ENCODE measurements at regions not wholly inside any gene's neighbourhood (a gene's known extent, or its start where the extent isn't known, plus 50 kb on each side); places are given as distances from the start of the nearest gene placed in this dataset.

DNA sequence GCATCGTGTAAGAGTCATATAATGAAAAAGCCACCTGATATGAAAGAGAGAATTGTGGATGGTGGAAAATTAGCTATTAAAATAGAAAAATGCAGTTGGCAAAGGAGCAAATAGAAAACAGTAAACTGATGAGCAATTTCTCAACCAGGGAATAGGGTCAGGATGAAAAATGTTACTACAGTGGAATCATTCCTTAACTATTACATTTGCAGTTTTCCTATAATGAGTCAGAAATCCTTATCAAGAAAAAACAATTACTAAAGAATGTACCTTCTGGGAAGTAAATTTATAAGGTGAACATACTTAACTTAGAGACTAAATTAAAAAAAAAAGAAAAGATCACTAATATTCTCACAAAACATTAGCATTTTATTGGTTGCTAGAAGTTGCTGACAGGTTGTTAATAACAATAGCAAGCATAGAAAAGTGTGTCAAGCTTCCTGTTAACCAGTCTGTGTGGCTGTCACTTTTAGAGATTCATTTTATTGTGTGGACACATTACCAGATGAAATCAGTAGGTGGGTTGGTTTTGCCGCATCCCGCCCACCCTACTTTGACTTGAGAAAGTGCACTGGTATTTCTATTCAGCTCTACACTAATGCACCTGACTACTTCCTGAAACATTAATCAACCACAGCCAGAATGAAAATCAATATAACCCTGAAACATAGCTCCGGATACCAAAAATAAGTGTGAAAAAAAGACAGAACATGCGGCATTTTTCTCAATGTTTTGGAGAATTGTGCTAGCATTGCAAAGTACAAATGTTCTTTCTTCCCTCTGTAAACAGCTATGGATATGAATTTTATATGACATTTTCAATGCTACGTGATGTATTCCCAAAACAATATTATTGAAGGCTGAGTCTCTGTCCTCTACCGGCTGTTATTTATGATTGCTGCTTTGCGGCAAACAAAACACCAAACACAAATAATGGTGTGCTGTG lies 576.7 kb downstream of the SLC16A7 start:
- no peak overlapping the region for H3K4ac ChIP-seq (ENCODE audit: low read depth, low read length)
- no peaks in the 10 kb centered on the region for H3K4me1 ChIP-seq (ENCODE audit: control insufficient read depth, low read depth, low read length)
- no peak overlapping the region for H3K56ac ChIP-seq (ENCODE audit: low read length)
- no peak overlapping the region for H3K23ac ChIP-seq (ENCODE audit: low read length)
- H3K18ac ChIP-seq (ENCODE audit: low read length) = no peak overlapping the region
- H3K9ac ChIP-seq (ENCODE audit: low read length) = no peak overlapping the region
- no peaks in the 10 kb centered on the region for H3K79me1 ChIP-seq (ENCODE audit: low read length)
- no peak overlapping the region for H2AK5ac ChIP-seq (ENCODE audit: low read length)
- DNase-seq = no peak
- H3K79me2 ChIP-seq (ENCODE audit: control insufficient read depth, insufficient read depth, low read length) = no peaks in the 10 kb centered on the region
- no peak overlapping the region for H3K4me2 ChIP-seq (ENCODE audit: low read length)
- no peak overlapping the region for H3K27ac ChIP-seq (ENCODE audit: low read depth, low read length)
- H2BK15ac ChIP-seq (replicated peaks; ENCODE audit: low read depth) = no peak overlapping the region
- no peak overlapping the region for H4K8ac ChIP-seq (ENCODE audit: low read depth, low read length)
- no peak overlapping the region for H3K4me3 ChIP-seq (ENCODE audit: low read length)
- H3K36me3 ChIP-seq (ENCODE audit: control insufficient read depth, insufficient read depth, low read length) = no peaks in the 10 kb centered on the region
- no peaks in the 10 kb centered on the region for H3K27me3 ChIP-seq (ENCODE audit: insufficient read depth, low read length, poor library complexity)
- no CpG with 5 or more reads among the region's 8 CpGs for WGBS (ENCODE audit: extremely low coverage, insufficient coverage, low lambda C conversion rate)
- no peak overlapping the region for H2BK120ac ChIP-seq (ENCODE audit: low read depth, low read length)
- no peak overlapping the region for H4K5ac ChIP-seq (ENCODE audit: low read length)
- no peak overlapping the region for H2BK5ac ChIP-seq (ENCODE audit: low read length)

DNA sequence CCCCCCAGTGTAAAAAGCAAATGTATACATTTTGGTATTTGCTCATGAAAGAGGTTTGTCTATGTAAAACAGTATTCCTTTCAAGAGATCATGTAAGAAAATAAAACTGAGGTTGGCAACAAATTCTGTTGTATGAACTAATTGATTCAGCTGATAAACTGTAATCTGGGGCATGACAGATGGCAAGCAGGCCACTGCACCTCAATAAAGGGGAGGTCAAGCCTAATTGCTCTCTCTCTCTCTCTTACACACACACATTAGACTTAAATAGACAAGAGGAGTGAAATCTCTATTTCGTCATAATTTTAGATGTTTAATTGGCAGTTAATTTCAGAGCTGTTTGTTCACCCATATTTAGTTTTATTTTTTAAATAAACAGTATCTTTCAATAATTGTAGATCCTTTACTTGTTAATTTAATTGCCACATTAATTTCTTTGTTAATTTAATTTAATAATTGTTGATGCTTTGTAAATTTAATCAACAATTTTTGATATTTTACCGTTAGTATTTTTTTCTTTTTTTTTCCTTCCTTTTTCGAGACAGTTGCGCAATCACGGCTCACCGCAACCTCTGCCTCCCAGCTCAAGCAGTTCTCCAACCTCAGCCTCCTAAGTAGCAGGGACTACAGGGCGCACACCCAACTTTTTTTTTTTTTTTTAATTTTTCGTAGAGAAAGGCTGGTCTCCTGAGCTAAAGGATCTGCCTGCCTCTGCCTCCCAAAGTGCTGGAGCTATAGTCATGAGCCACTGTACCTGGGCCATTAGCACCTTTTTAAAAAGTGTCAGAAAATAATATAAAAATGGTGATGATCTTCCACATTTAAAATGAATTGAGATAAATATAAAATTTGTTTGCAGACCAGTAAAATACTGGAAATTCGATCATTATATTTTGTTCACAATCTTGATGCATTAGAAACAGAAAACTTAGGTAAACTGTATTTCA lies 577.7 kb downstream of the SLC16A7 start:
- Histone ChIP-seq H3K18ac (ENCODE audit: low read length) (no peak overlapping the region), H3K27ac (ENCODE audit: low read depth, low read length) (no peak overlapping the region), H3K4me3 (ENCODE audit: low read length) (no peak overlapping the region), H3K56ac (ENCODE audit: low read length) (no peak overlapping the region), H3K27me3 (ENCODE audit: insufficient read depth, low read length, poor library complexity) (no peaks in the 10 kb centered on the region), H4K5ac (ENCODE audit: low read length) (no peak overlapping the region), H3K23ac (ENCODE audit: low read length) (no peak overlapping the region), H2BK120ac (ENCODE audit: low read depth, low read length) (no peak overlapping the region), H3K36me3 (ENCODE audit: control insufficient read depth, insufficient read depth, low read length) (no peaks in the 10 kb centered on the region), H2AK5ac (ENCODE audit: low read length) (no peak overlapping the region), H3K79me2 (ENCODE audit: control insufficient read depth, insufficient read depth, low read length) (no peaks in the 10 kb centered on the region), H3K4me2 (ENCODE audit: low read length) (no peak overlapping the region), H3K4me1 (ENCODE audit: control insufficient read depth, low read depth, low read length) (no peaks in the 10 kb centered on the region), H2BK5ac (ENCODE audit: low read length) (no peak overlapping the region), H3K4ac (ENCODE audit: low read depth, low read length) (no peak overlapping the region), H2BK15ac (replicated peaks; ENCODE audit: low read depth) (no peak overlapping the region), H4K8ac (ENCODE audit: low read depth, low read length) (no peak overlapping the region), H3K79me1 (ENCODE audit: low read length) (no peaks in the 10 kb centered on the region), H3K9ac (ENCODE audit: low read length) (no peak overlapping the region)
- no CpG with 5 or more reads among the region's 9 CpGs for WGBS (ENCODE audit: extremely low coverage, insufficient coverage, low lambda C conversion rate)
- DNase-seq = no peak

GRCh38 chr12:60174476-60174875 lies 578.6 kb downstream of the SLC16A7 start:
- no peak overlapping the region for H3K9ac ChIP-seq (ENCODE audit: low read length)
- no peaks in the 10 kb centered on the region for H3K36me3 ChIP-seq (ENCODE audit: control insufficient read depth, insufficient read depth, low read length)
- H3K79me1 ChIP-seq (ENCODE audit: low read length) = no peaks in the 10 kb centered on the region
- no peak overlapping the region for H3K56ac ChIP-seq (ENCODE audit: low read length)
- no peak overlapping the region for H3K27ac ChIP-seq (ENCODE audit: low read depth, low read length)
- H2BK120ac ChIP-seq (ENCODE audit: low read depth, low read length) = no peak overlapping the region
- no peak overlapping the region for H4K5ac ChIP-seq (ENCODE audit: low read length)
- H3K23ac ChIP-seq (ENCODE audit: low read length) = no peak overlapping the region
- H3K4me2 ChIP-seq (ENCODE audit: low read length) = no peak overlapping the region
- no peaks in the 10 kb centered on the region for H3K79me2 ChIP-seq (ENCODE audit: control insufficient read depth, insufficient read depth, low read length)
- no peak overlapping the region for H2BK15ac ChIP-seq (replicated peaks; ENCODE audit: low read depth)
- no peak overlapping the region for H4K8ac ChIP-seq (ENCODE audit: low read depth, low read length)
- H3K18ac ChIP-seq (ENCODE audit: low read length) = no peak overlapping the region
- no peak overlapping the region for H2AK5ac ChIP-seq (ENCODE audit: low read length)
- no peak for DNase-seq
- no peak overlapping the region for H2BK5ac ChIP-seq (ENCODE audit: low read length)
- H3K4me1 ChIP-seq (ENCODE audit: control insufficient read depth, low read depth, low read length) = no peaks in the 10 kb centered on the region
- H3K4me3 ChIP-seq (ENCODE audit: low read length) = no peak overlapping the region
- no peak overlapping the region for H3K4ac ChIP-seq (ENCODE audit: low read depth, low read length)
- H3K27me3 ChIP-seq (ENCODE audit: insufficient read depth, low read length, poor library complexity) = no peaks in the 10 kb centered on the region

DNA sequence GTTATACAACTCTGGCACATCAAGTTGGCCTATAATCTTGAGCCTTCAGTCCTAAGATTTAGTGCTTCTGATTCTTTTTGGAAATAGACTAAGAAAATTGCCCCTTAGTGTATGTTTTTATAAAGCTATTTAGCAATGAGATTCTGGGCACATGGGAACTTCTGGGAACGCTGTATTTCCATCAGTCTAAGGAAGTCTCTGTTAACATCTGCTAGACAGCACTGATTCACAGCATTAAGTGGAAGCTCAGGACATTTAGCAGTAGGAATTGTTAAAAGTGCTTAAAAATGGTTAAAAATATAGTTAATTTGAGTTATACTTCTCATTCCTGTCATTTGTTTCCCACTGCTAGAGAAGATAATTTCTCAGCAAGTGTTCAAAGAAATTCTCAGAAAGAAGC lies 579.1 kb downstream of the SLC16A7 start:
- Histone ChIP-seq H4K5ac (ENCODE audit: low read length) (no peak overlapping the region), H3K4ac (ENCODE audit: low read depth, low read length) (no peak overlapping the region), H3K56ac (ENCODE audit: low read length) (no peak overlapping the region), H2BK5ac (ENCODE audit: low read length) (no peak overlapping the region), H2BK15ac (replicated peaks; ENCODE audit: low read depth) (no peak overlapping the region), H3K18ac (ENCODE audit: low read length) (no peak overlapping the region), H3K79me2 (ENCODE audit: control insufficient read depth, insufficient read depth, low read length) (no peaks in the 10 kb centered on the region), H3K23ac (ENCODE audit: low read length) (no peak overlapping the region), H3K9ac (ENCODE audit: low read length) (no peak overlapping the region), H3K4me1 (ENCODE audit: control insufficient read depth, low read depth, low read length) (no peaks in the 10 kb centered on the region), H3K27me3 (ENCODE audit: insufficient read depth, low read length, poor library complexity) (no peaks in the 10 kb centered on the region), H3K4me2 (ENCODE audit: low read length) (no peak overlapping the region), H3K27ac (ENCODE audit: low read depth, low read length) (no peak overlapping the region), H2AK5ac (ENCODE audit: low read length) (no peak overlapping the region), H2BK120ac (ENCODE audit: low read depth, low read length) (no peak overlapping the region), H4K8ac (ENCODE audit: low read depth, low read length) (no peak overlapping the region), H3K36me3 (ENCODE audit: control insufficient read depth, insufficient read depth, low read length) (no peaks in the 10 kb centered on the region), H3K79me1 (ENCODE audit: low read length) (no peaks in the 10 kb centered on the region), H3K4me3 (ENCODE audit: low read length) (no peak overlapping the region)
- no CpG with 5 or more reads among the region's 1 CpG for WGBS (ENCODE audit: extremely low coverage, insufficient coverage, low lambda C conversion rate)
- no peak for DNase-seq

DNA sequence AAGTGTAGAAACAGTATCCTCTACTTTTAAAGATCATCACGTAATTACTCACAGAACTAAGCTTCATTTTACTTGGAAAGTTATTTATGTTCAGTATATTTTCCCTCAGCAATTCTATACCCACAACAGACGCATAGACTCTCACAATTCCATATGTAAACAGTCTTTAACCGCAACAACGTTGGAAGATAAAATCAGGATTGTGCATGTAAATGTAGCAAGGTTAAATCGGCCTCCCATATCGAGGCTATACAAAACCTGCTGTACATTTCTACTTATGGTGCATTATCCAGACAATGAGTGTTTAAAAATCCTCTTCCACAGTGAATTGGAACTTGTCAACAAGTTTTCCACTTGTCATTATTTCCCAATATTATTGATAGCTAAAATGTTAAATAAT lies 581.1 kb downstream of the SLC16A7 start:
- Histone ChIP-seq H4K8ac (ENCODE audit: low read depth, low read length) (no peak overlapping the region), H3K23ac (ENCODE audit: low read length) (no peak overlapping the region), H2BK15ac (replicated peaks; ENCODE audit: low read depth) (no peak overlapping the region), H3K36me3 (ENCODE audit: control insufficient read depth, insufficient read depth, low read length) (no peaks in the 10 kb centered on the region), H3K27ac (ENCODE audit: low read depth, low read length) (no peak overlapping the region), H3K4me3 (ENCODE audit: low read length) (no peak overlapping the region), H3K56ac (ENCODE audit: low read length) (no peak overlapping the region), H2AK5ac (ENCODE audit: low read length) (no peak overlapping the region), H3K4ac (ENCODE audit: low read depth, low read length) (no peak overlapping the region), H3K4me2 (ENCODE audit: low read length) (no peak overlapping the region), H2BK120ac (ENCODE audit: low read depth, low read length) (no peak overlapping the region), H3K79me2 (ENCODE audit: control insufficient read depth, insufficient read depth, low read length) (no peaks in the 10 kb centered on the region), H3K27me3 (ENCODE audit: insufficient read depth, low read length, poor library complexity) (no peaks in the 10 kb centered on the region), H2BK5ac (ENCODE audit: low read length) (no peak overlapping the region), H3K9ac (ENCODE audit: low read length) (no peak overlapping the region), H3K79me1 (ENCODE audit: low read length) (no peaks in the 10 kb centered on the region), H3K4me1 (ENCODE audit: control insufficient read depth, low read depth, low read length) (no peaks in the 10 kb centered on the region), H4K5ac (ENCODE audit: low read length) (no peak overlapping the region), H3K18ac (ENCODE audit: low read length) (no peak overlapping the region)
- no peak for DNase-seq
- no CpG with 5 or more reads among the region's 6 CpGs for WGBS (ENCODE audit: extremely low coverage, insufficient coverage, low lambda C conversion rate)
